GM23248 (cell line): ENCODE measurements at regions not wholly inside any gene's neighbourhood (a gene's known extent, or its start where the extent isn't known, plus 50 kb on each side); places are given as distances from the start of the nearest gene placed in this dataset.

ENCODE experiments used
- DNase-seq: peaks from one replicate; pipeline ENCODE4 v3.0.0-alpha.2; 2015
- H2AFZ ChIP-seq: fragments of 200-600 bp; sonication (generic); 2 replicates; pipeline ENCODE4 v1.6.1; 2016; ENCODE audit warnings: antibody characterized with exemption
- H3F3A ChIP-seq: fragments of 200-600 bp; sonication (generic); 2 replicates; pipeline ENCODE4 v1.6.1; 2016; ENCODE audit warnings: mild to moderate bottlenecking, antibody characterized with exemption, mixed run types; ENCODE audit not compliant: insufficient read depth
- H3K27ac ChIP-seq: fragments of 200-600 bp; sonication (generic); 2 replicates; pipeline ENCODE4 v1.5.1; 2016; ENCODE audit warnings: mild to moderate bottlenecking
- H3K27me3 ChIP-seq: fragments of 200-600 bp; sonication (generic); replicated peaks from 2 replicates; pipeline ENCODE4 v1.6.1; 2016; ENCODE audit warnings: mild to moderate bottlenecking; ENCODE audit not compliant: insufficient read depth
- H3K36me3 ChIP-seq: fragments of 200-600 bp; sonication (generic); 2 replicates; pipeline ENCODE4 v1.6.1; 2016; ENCODE audit warnings: low read depth, mild to moderate bottlenecking
- H3K4me1 ChIP-seq: fragments of 200-600 bp; sonication (generic); 2 replicates; pipeline ENCODE4 v1.6.1; 2016; ENCODE audit warnings: mild to moderate bottlenecking; ENCODE audit not compliant: insufficient read depth
- H3K4me2 ChIP-seq: fragments of 200-600 bp; sonication (generic); one replicate; pipeline ENCODE4 v1.6.1; 2016; ENCODE audit warnings: mild to moderate bottlenecking; ENCODE audit not compliant: unreplicated experiment
- H3K4me3 ChIP-seq: fragments of 200-600 bp; sonication (generic); 2 replicates; pipeline ENCODE4 v1.5.1; 2016; ENCODE audit warnings: mild to moderate bottlenecking
- H3K79me2 ChIP-seq: fragments of 200-600 bp; sonication (generic); 2 replicates; pipeline ENCODE4 v1.6.1; 2016; ENCODE audit warnings: mild to moderate bottlenecking; ENCODE audit not compliant: insufficient read depth
- H3K9ac ChIP-seq: fragments of 200-600 bp; sonication (generic); 2 replicates; pipeline ENCODE4 v1.6.1; 2016; ENCODE audit warnings: mild to moderate bottlenecking
- H3K9me2 ChIP-seq: fragments of 200-600 bp; sonication (generic); 2 replicates; pipeline ENCODE4 v1.6.1; 2016; ENCODE audit warnings: mixed run types, mild to moderate bottlenecking, moderate library complexity; ENCODE audit not compliant: insufficient read depth
- H3K9me3 ChIP-seq: fragments of 200-600 bp; sonication (generic); one replicate; pipeline ENCODE4 v1.6.1; 2017; ENCODE audit warnings: low read depth
- H4K20me1 ChIP-seq: fragments of 200-600 bp; sonication (generic); 2 replicates; pipeline ENCODE4 v1.6.0; 2016; ENCODE audit not compliant: insufficient read depth
- EZH2 ChIP-seq: fragments of 200-600 bp; sonication (generic); IDR thresholded peaks from 2 replicates; pipeline ENCODE4 v1.6.1; 2018; ENCODE audit warnings: antibody characterized with exemption, mild to moderate bottlenecking; ENCODE audit not compliant: insufficient read depth, poor library complexity, severe bottlenecking
- EZH2phosphoT487 ChIP-seq: fragments of 200-600 bp; sonication (generic); IDR thresholded peaks from 2 replicates; pipeline ENCODE4 v1.6.1; 2018; ENCODE audit warnings: antibody characterized with exemption, moderate library complexity, mild to moderate bottlenecking, low read depth; ENCODE audit not compliant: insufficient read depth
- WGBS, 2 experiments: methylation state at CpG; one replicate each; pipeline ENCODE4 v1.1.6; 2015 to 2017; ENCODE audit warnings: low lambda C conversion rate in 2 of 2, low coverage in 1 of 2; ENCODE audit errors: missing lambda C conversion rate in 2 of 2; 5-methylcytosine and 5-hydroxymethylcytosine counted together
- in situ Hi-C: fragments of 300-500 bp; cut with MboI; formaldehyde crosslinking; loops from 2 replicates; pipeline ENCODE4 v1.15.0; 2020

- no peak overlapping the region for H2AFZ ChIP-seq
- no peaks in the 10 kb centered on the region for H3K9me3 ChIP-seq
- no peak for DNase-seq
- H3K27ac ChIP-seq, result no peak overlapping the region
- no peaks in the 10 kb centered on the region for H3K79me2 ChIP-seq
- no peaks in the 10 kb centered on the region for H4K20me1 ChIP-seq
- WGBS, 2 experiments, result 37 to 41% methylated on average over 3 of the region's 3 CpGs
- H3K9ac ChIP-seq, result no peak overlapping the region
- TF ChIP-seq EZH2phosphoT487 (no peak), EZH2 (no peak)
- H3K27me3 ChIP-seq, result peaks cover 6% of the 10 kb centered on the region; the same call in 1 of the 2 replicates
- H3K4me2 ChIP-seq, result no peak overlapping the region
- in situ Hi-C loops, result no loop called here
- no peak overlapping the region for H3K4me3 ChIP-seq
- H3F3A ChIP-seq, result no peaks in the 10 kb centered on the region
- no peaks in the 10 kb centered on the region for H3K4me1 ChIP-seq
- H3K36me3 ChIP-seq, result no peaks in the 10 kb centered on the region
- no peaks in the 10 kb centered on the region for H3K9me2 ChIP-seq
Measured at GRCh38 chr7:148484486-148484885, 106.1 kb upstream of the C7orf33 start.

DNA sequence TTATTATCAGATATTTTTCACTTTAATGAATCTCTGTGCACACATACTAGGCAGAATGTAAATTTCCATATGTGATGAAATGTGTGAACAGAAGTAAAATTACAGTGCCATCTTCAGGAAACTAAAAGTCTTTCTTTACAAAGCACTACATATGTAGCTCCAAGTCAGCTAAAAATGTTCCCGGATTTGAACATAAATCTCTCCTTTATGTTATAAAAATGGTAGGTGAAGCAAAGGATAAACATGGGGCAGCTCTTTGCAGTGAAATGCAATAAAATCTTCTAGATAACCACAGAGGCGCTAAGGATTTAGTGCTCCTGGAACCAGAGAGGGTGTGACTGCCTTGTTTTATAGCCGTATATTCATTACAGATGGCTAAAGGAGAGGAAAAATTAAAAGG, 104.9 kb upstream of the C7orf33 start:
- H3K36me3 ChIP-seq, result no peaks in the 10 kb centered on the region
- no peak overlapping the region for H3K4me2 ChIP-seq
- H3K79me2 ChIP-seq, result no peaks in the 10 kb centered on the region
- no peaks in the 10 kb centered on the region for H3K4me1 ChIP-seq
- H3K9me3 ChIP-seq, result no peaks in the 10 kb centered on the region
- no peak overlapping the region for H2AFZ ChIP-seq
- no peak overlapping the region for H3K9ac ChIP-seq
- H3K27ac ChIP-seq, result no peak overlapping the region
- in situ Hi-C loops, result no loop called here
- no peaks in the 10 kb centered on the region for H3K9me2 ChIP-seq
- no peaks in the 10 kb centered on the region for H4K20me1 ChIP-seq
- no peak for DNase-seq
- TF ChIP-seq EZH2phosphoT487 (no peak), EZH2 (no peak)
- no peaks in the 10 kb centered on the region for H3F3A ChIP-seq
- 0 out of 2 replicates have a peak, but pooled peaks cover 6% of the 10 kb centered on the region for H3K27me3 ChIP-seq
- no peak overlapping the region for H3K4me3 ChIP-seq
- 0 to 3% methylated on average over 3 of the region's 3 CpGs for WGBS, 2 experiments

DNA sequence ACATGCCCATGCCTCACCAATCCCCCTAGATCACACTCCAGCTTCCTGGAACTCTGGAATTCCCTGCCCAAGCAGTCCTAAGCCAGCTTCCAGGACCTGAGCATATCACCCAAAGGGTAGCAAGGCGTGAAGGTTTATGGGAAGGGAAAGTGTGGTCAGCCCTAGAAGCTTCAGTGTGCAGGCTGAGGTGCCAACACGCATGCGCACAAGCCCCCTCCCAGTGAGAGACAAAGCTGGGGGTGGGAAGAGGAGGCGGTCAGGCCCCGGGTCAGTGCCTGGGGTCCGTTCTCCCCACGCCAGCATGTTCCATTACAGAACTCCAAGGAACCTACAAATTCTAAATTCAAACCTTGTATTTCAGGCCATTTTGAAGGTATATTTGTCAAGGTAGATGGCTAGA, 103.6 kb upstream of the C7orf33 start:
- Histone ChIP-seq H3K9ac (no peak overlapping the region), H4K20me1 (no peaks in the 10 kb centered on the region), H3K4me2 (no peak overlapping the region), H3K27me3 (0 out of 2 replicates have a peak, but pooled peaks cover 3% of the 10 kb centered on the region), H3F3A (no peaks in the 10 kb centered on the region), H2AFZ (no peak overlapping the region), H3K4me1 (no peaks in the 10 kb centered on the region), H3K36me3 (no peaks in the 10 kb centered on the region), H3K9me2 (no peaks in the 10 kb centered on the region), H3K79me2 (no peaks in the 10 kb centered on the region), H3K9me3 (no peaks in the 10 kb centered on the region), H3K4me3 (no peak overlapping the region), H3K27ac (no peak overlapping the region)
- in situ Hi-C loops, result no loop called here
- TF ChIP-seq EZH2phosphoT487, result no peak
- TF ChIP-seq EZH2, result no peak
- WGBS, 2 experiments, result 61 to 62% methylated on average over 7 of the region's 7 CpGs
- no peak for DNase-seq

GRCh38 chr7:148487912-148488311, 102.7 kb upstream of the C7orf33 start:
- Histone ChIP-seq H3F3A (no peaks in the 10 kb centered on the region), H3K9me3 (no peaks in the 10 kb centered on the region), H3K9me2 (no peaks in the 10 kb centered on the region), H3K27me3 (0 out of 2 replicates have a peak, but pooled peaks cover 3% of the 10 kb centered on the region), H2AFZ (no peak overlapping the region), H3K9ac (no peak overlapping the region), H3K27ac (no peak overlapping the region), H3K4me1 (no peaks in the 10 kb centered on the region), H4K20me1 (no peaks in the 10 kb centered on the region), H3K4me2 (no peak overlapping the region), H3K79me2 (no peaks in the 10 kb centered on the region), H3K36me3 (no peaks in the 10 kb centered on the region), H3K4me3 (no peak overlapping the region)
- in situ Hi-C loops, result no loop called here
- no peak for TF ChIP-seq EZH2
- no peak for TF ChIP-seq EZH2phosphoT487
- WGBS, 2 experiments, result 38 to 40% methylated on average over 4 of the region's 4 CpGs
- DNase-seq, result no peak

- TF ChIP-seq EZH2phosphoT487 (no peak), EZH2 (no peak)
- H3K4me2 ChIP-seq, result no peak overlapping the region
- no peak overlapping the region for H3K4me3 ChIP-seq
- no peak overlapping the region for H3K27ac ChIP-seq
- H3K27me3 ChIP-seq, result 0 out of 2 replicates have a peak, but pooled peaks cover 3% of the 10 kb centered on the region
- no peak overlapping the region for H2AFZ ChIP-seq
- no peaks in the 10 kb centered on the region for H4K20me1 ChIP-seq
- H3K9me2 ChIP-seq, result no peaks in the 10 kb centered on the region
- H3F3A ChIP-seq, result no peaks in the 10 kb centered on the region
- H3K9ac ChIP-seq, result no peak overlapping the region
- no peaks in the 10 kb centered on the region for H3K36me3 ChIP-seq
- in situ Hi-C loops, result no loop called here
- no peaks in the 10 kb centered on the region for H3K9me3 ChIP-seq
- no peaks in the 10 kb centered on the region for H3K79me2 ChIP-seq
- no peak for DNase-seq
- WGBS, 2 experiments, result 54 to 67% methylated on average over 6 of the region's 6 CpGs
- no peaks in the 10 kb centered on the region for H3K4me1 ChIP-seq
Measured at GRCh38 chr7:148489678-148490077, 100.9 kb upstream of the C7orf33 start.
